Tibial nerve (tissue), 4 donors: ENCODE measurements at regions not wholly inside any gene's neighbourhood (a gene's known extent, or its start where the extent isn't known, plus 50 kb on each side); places are given as distances from the start of the nearest gene placed in this dataset.

Experiments used
- DNase-seq, 2 donors: peaks; one replicate each; pipeline ENCODE4 v3.0.0-alpha.2; 2019; ENCODE audit warnings: low spot score in 2 of 2
- H3K27ac ChIP-seq, 4 donors: fragments of 200-600 bp; sonication (generic) in 3 of 4; one replicate each; pipeline ENCODE4 v1.5.1; 2017 to 2019; ENCODE audit warnings: mild to moderate bottlenecking in 1 of 4
- H3K27me3 ChIP-seq, 2 donors: fragments of 200-600 bp; sonication (generic) in 1 of 2; one replicate each; pipeline versions ENCODE4 v1.5.1 to v1.6.0; 2017 to 2019
- H3K36me3 ChIP-seq, 3 donors: fragments of 200-600 bp; sonication (generic); one replicate each; pipeline ENCODE4 v1.5.1; 2018 to 2019
- H3K4me1 ChIP-seq, 4 donors: fragments of 200-600 bp; sonication (generic) in 3 of 4; one replicate each; pipeline ENCODE4 v1.5.1; 2017 to 2019
- H3K4me3 ChIP-seq, 4 donors: fragments of 200-600 bp; sonication (generic) in 3 of 4; one replicate each; pipeline ENCODE4 v1.5.1; 2017 to 2019; ENCODE audit warnings: mild to moderate bottlenecking in 1 of 4, moderate library complexity in 1 of 4
- H3K9me3 ChIP-seq, 4 donors: fragments of 200-600 bp; sonication (generic) in 3 of 4; one replicate each; pipeline ENCODE4 v1.5.1; 2017 to 2019
- CTCF ChIP-seq, 5 experiments: fragments of 200-600 bp in 3 of 5; fragments of 450-650 bp in 2 of 5; sonication (generic) in 3 of 5; IDR thresholded peaks; one replicate each; pipeline ENCODE4 v1.5.1; 2016 to 2019; ENCODE audit warnings: antibody characterized with exemption in 5 of 5, mild to moderate bottlenecking in 3 of 5, moderate library complexity in 2 of 5
- EP300 ChIP-seq, 2 donors: sonication (generic); formaldehyde crosslinking; IDR thresholded peaks; one replicate each; pipeline ENCODE4 v1.6.1; 2017; ENCODE audit warnings: antibody characterized with exemption in 2 of 2, mild to moderate bottlenecking in 1 of 2
- POLR2A ChIP-seq, 2 donors: fragments of 450-650 bp; IDR thresholded peaks; one replicate each; pipeline ENCODE4 v1.6.1; 2017; ENCODE audit warnings: antibody characterized with exemption in 2 of 2, mild to moderate bottlenecking in 2 of 2, moderate library complexity in 2 of 2
- WGBS, 2 donors: methylation state at CpG; one replicate each; pipeline ENCODE4 v1.1.5; 2018; 5-methylcytosine and 5-hydroxymethylcytosine counted together

DNA sequence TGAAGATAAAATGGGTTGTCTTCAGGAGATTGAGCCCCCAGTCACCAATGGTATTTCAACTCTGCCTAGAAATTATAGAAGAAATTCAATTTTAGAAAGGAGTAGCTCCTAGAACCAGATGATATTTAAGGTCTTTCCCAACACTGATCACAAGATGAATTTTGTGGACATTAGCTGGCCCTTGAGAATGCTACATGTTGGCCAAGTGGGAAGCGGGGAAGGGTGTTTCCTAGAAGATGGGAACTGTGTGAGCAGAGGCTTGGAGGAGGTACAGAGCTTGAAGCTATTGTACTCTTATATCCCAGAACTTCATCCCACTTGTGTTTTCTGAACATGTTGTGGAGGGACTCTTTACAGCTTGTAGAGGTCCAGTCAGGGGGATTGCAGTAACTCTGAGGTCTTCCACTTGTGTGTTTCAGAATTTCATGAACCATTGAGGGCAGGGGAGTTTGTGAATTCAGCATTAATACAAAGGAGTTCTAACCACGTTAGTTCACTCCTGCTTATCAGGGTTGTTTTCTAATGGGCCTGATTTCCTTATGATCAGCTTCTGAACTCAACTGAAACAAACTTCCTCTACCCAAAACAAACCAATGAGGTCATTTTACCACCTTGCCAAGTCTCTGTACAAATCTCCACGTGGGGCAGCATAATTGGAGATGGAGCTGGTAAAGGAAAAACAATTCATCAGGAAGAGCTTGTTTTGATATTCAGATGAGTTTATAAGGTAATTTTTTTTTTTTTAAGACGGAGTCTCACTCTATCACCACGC is 152.6 kb upstream of the TPM1 start:
- WGBS, 2 donors: 73 to 77% methylated on average over 5 of the region's 5 CpGs
- DNase-seq: peak in 1 of 2 donors; percentile 49
- Histone ChIP-seq H3K4me3 (no peak overlapping the region), H3K4me1 (peaks cover 0 to 26% (median 1%) of the 10 kb centered on the region in 4 donors), H3K9me3 (no peaks in the 10 kb centered on the region), H3K36me3 (no peaks in the 10 kb centered on the region), H3K27me3 (no peaks in the 10 kb centered on the region), H3K27ac (peak overlapping the region in 1 of 4 donors; percentile 51)
- TF ChIP-seq EP300 (IDR thresholded peaks at IDR 0.05) (peak in 1 of 2 donors; percentile 61), CTCF (IDR thresholded peaks at IDR 0.05) (no peak), POLR2A (IDR thresholded peaks at IDR 0.05) (no peak)

DNA sequence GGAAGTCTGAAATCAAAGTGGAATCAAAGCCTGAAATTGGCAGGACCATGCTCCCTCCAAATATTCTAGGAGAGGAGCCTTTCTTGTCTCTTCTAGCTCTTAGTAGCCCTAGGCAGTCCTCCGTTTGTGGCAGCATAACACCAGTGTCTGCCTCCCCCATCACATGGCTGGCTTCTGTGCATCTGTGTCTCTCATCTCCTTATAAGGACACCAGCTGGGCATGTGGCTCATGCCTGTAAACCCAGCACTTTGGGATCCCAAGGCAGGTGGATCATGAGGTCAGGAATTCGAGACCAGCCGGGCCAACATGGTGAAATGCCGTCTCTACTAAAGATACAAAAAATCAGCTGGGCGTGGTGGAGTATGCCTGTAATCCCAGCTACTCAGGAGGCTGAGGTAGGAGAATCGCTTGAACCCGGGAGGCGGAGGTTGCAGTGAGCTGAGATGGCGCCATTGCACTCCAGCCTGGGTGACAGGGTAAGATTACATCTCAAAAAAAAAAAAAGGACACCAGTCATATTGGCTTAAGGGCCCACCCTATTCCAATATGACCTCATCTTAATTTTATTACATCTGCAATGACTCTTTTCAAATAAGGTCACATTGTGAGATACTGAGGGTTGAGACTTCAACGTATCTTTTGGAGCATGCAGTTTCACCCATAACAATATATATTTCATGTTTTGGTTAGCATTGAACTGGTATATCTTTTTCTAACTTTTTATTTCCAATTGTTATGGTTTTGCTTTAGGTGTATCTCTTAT is 148.0 kb upstream of the TPM1 start:
- no peak overlapping the region for H3K27ac ChIP-seq
- peaks cover 0 to 30% (median 12%) of the 10 kb centered on the region in 4 donors for H3K4me1 ChIP-seq
- no peak for DNase-seq
- 93 to 98% methylated on average over 10 of the region's 10 CpGs for WGBS, 2 donors
- H3K4me3 ChIP-seq: no peak overlapping the region
- H3K9me3 ChIP-seq: no peaks in the 10 kb centered on the region
- no peaks in the 10 kb centered on the region for H3K27me3 ChIP-seq
- TF ChIP-seq POLR2A (IDR thresholded peaks at IDR 0.05) (no peak), EP300 (IDR thresholded peaks at IDR 0.05) (no peak), CTCF (IDR thresholded peaks at IDR 0.05) (no peak)
- H3K36me3 ChIP-seq: no peaks in the 10 kb centered on the region

DNA sequence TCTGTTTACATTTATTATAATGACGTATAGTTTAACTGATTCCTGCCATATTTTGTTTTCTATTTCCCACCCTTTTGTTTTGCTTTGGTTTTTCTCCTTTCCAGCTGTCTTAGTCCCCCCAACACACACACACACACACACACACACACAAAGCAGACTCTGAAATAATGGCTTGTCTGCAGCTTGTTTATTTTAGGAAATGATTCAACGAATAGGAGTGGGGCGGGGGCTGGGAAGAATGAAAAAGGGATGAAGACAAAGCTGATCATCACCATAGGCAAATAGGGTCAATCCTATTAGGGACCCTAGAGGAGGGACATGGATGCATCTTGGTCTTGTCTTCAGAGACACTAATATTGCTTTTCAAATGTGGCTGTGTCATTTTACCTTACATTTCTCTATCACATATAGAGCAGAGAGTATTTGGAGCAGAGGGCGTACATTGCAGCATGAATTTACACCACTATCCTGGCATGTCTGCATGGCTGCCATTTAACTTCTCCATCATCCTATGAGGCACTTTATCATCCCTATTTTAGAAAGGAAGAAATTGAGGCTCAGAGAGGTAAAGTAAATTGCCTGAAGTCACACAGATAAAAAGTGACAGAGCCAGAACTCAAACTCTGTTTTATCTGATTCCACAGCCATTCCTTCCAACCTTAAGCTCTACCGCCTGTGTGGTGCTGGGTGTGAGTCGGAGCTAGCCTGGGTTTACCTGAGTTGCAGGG is 147.2 kb upstream of the TPM1 start:
- H3K27me3 ChIP-seq: no peaks in the 10 kb centered on the region
- no peak overlapping the region for H3K4me3 ChIP-seq
- H3K4me1 ChIP-seq: peaks cover 0 to 32% (median 12%) of the 10 kb centered on the region in 4 donors
- TF ChIP-seq POLR2A (IDR thresholded peaks at IDR 0.05) (no peak), CTCF (IDR thresholded peaks at IDR 0.05) (no peak), EP300 (IDR thresholded peaks at IDR 0.05) (no peak)
- WGBS, 2 donors: 76 to 82% methylated on average over 6 of the region's 6 CpGs
- no peaks in the 10 kb centered on the region for H3K36me3 ChIP-seq
- no peak overlapping the region for H3K27ac ChIP-seq
- no peaks in the 10 kb centered on the region for H3K9me3 ChIP-seq
- DNase-seq: no peak

DNA sequence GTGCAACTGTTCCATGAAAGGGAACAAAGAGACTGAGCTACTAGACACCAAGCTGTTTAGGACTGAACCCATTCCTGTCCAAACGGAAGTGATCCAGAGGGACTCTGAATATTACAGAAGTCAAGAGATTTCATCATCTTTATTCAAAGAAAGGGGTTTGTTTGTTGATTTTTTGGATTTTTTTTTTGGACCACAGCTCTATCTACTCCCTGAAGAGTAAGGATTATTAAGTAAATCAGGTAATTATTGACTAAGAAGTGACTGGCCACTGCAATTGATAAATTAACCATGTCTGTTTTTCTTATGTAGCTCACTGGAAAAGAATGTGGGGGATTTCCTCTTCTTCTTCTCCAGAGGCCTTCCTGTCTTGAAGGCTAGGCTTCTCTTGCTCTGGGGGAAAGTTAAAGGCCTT is 146.6 kb upstream of the TPM1 start:
- no peak for DNase-seq
- H3K27me3 ChIP-seq: no peaks in the 10 kb centered on the region
- H3K9me3 ChIP-seq: no peaks in the 10 kb centered on the region
- H3K4me1 ChIP-seq: peaks cover 0 to 35% (median 12%) of the 10 kb centered on the region in 4 donors
- H3K27ac ChIP-seq: peak overlapping the region in 2 of 4 donors; percentile 57 to 61
- no peaks in the 10 kb centered on the region for H3K36me3 ChIP-seq
- 34 to 56% methylated on average over 1 of the region's 1 CpG for WGBS, 2 donors
- no peak overlapping the region for H3K4me3 ChIP-seq
- TF ChIP-seq POLR2A (IDR thresholded peaks at IDR 0.05): no peak
- TF ChIP-seq CTCF (IDR thresholded peaks at IDR 0.05): no peak
- TF ChIP-seq EP300 (IDR thresholded peaks at IDR 0.05): no peak
